ENCODE measurements at regions not wholly inside any gene's neighbourhood (a gene's known extent, or its start where the extent isn't known, plus 50 kb on each side); places are given as distances from the start of the nearest gene placed in this dataset.

DNA sequence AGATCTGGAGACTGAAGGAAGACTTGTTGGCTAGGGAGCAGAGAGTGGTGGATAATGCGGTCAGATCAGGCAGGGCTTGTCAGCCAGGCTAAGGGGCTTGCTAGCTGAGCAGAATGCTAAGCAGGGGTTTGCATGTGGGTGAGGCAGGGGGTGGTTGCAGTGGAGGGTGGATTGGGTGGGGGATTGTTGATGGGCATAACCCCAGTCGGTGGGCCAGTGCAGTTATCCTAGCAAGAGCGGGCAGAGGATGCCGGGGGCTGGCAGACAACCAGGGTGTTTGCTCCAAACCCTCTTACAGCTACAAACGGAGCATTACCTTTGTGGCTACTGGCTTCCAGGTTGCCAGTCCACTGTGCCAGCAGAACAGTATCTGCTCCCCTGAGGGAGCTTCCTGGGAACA is 131.5 kb upstream of the LGALSL start:
- Histone ChIP-seq H3K27me3 (ENCODE audit: insufficient read depth, poor library complexity, severe bottlenecking) (peaks cover 3% of the 10 kb centered on the region), H3K4me3 (replicated peaks; ENCODE audit: insufficient read depth, low read length) (no peak overlapping the region), H3K27ac (replicated peaks) (no peak overlapping the region)
- DNase-seq (ENCODE audit: low read depth in 1 of 2, low spot score in 1 of 2), result no peak
- TF ChIP-seq GABPA (IDR thresholded peaks at IDR 0.05; ENCODE audit: low read depth), result no peak
- TF ChIP-seq, protein P1, sequence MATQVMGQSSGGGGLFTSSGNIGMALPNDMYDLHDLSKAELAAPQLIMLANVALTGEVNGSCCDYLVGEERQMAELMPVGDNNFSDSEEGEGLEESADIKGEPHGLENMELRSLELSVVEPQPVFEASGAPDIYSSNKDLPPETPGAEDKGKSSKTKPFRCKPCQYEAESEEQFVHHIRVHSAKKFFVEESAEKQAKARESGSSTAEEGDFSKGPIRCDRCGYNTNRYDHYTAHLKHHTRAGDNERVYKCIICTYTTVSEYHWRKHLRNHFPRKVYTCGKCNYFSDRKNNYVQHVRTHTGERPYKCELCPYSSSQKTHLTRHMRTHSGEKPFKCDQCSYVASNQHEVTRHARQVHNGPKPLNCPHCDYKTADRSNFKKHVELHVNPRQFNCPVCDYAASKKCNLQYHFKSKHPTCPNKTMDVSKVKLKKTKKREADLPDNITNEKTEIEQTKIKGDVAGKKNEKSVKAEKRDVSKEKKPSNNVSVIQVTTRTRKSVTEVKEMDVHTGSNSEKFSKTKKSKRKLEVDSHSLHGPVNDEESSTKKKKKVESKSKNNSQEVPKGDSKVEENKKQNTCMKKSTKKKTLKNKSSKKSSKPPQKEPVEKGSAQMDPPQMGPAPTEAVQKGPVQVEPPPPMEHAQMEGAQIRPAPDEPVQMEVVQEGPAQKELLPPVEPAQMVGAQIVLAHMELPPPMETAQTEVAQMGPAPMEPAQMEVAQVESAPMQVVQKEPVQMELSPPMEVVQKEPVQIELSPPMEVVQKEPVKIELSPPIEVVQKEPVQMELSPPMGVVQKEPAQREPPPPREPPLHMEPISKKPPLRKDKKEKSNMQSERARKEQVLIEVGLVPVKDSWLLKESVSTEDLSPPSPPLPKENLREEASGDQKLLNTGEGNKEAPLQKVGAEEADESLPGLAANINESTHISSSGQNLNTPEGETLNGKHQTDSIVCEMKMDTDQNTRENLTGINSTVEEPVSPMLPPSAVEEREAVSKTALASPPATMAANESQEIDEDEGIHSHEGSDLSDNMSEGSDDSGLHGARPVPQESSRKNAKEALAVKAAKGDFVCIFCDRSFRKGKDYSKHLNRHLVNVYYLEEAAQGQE (IDR thresholded peaks at IDR 0.05; ENCODE audit: insufficient replicate concordance, low read depth), result no peak
- TF ChIP-seq, protein P2, sequence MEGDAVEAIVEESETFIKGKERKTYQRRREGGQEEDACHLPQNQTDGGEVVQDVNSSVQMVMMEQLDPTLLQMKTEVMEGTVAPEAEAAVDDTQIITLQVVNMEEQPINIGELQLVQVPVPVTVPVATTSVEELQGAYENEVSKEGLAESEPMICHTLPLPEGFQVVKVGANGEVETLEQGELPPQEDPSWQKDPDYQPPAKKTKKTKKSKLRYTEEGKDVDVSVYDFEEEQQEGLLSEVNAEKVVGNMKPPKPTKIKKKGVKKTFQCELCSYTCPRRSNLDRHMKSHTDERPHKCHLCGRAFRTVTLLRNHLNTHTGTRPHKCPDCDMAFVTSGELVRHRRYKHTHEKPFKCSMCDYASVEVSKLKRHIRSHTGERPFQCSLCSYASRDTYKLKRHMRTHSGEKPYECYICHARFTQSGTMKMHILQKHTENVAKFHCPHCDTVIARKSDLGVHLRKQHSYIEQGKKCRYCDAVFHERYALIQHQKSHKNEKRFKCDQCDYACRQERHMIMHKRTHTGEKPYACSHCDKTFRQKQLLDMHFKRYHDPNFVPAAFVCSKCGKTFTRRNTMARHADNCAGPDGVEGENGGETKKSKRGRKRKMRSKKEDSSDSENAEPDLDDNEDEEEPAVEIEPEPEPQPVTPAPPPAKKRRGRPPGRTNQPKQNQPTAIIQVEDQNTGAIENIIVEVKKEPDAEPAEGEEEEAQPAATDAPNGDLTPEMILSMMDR (IDR thresholded peaks at IDR 0.05; ENCODE audit: insufficient read depth, low read length), result no peak
- TF ChIP-seq SPI1 (IDR thresholded peaks at IDR 0.05; ENCODE audit: borderline replicate concordance, low read depth), result no peak

DNA sequence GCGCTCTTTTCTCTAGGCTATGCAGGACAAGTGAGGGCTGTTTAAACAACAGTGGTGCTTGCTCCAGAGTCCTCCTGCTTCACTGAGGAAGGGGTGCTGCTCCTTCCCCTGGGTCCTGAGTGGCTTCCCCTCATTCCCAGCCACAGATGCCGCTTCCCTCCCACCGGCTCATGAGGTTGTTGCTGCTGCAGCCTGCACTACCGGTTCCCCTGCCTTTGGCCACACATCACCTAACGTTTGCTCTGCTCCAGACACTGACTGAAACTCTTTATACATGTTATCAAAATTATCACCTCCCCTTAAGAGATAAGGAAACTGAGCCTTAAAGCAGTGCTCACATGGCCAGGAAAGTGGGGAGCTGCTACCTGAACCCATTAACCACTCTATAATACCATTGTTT is 130.8 kb upstream of the LGALSL start:
- Histone ChIP-seq H3K27me3 (ENCODE audit: insufficient read depth, poor library complexity, severe bottlenecking) (peaks cover 3% of the 10 kb centered on the region), H3K27ac (replicated peaks) (no peak overlapping the region), H3K4me3 (replicated peaks; ENCODE audit: insufficient read depth, low read length) (no peak overlapping the region)
- no peak for DNase-seq (ENCODE audit: low read depth in 1 of 2, low spot score in 1 of 2)
- no peak for TF ChIP-seq POLR2AphosphoS5 (IDR thresholded peaks at IDR 0.05; ENCODE audit: low read depth)
- TF ChIP-seq, protein P2 (IDR thresholded peaks at IDR 0.05; ENCODE audit: insufficient read depth, low read length), result no peak
- TF ChIP-seq, protein P1 (IDR thresholded peaks at IDR 0.05; ENCODE audit: insufficient replicate concordance, low read depth), result no peak
- TF ChIP-seq SPI1 (IDR thresholded peaks at IDR 0.05; ENCODE audit: borderline replicate concordance, low read depth), result no peak
- TF ChIP-seq GABPA (IDR thresholded peaks at IDR 0.05; ENCODE audit: low read depth), result no peak

DNA sequence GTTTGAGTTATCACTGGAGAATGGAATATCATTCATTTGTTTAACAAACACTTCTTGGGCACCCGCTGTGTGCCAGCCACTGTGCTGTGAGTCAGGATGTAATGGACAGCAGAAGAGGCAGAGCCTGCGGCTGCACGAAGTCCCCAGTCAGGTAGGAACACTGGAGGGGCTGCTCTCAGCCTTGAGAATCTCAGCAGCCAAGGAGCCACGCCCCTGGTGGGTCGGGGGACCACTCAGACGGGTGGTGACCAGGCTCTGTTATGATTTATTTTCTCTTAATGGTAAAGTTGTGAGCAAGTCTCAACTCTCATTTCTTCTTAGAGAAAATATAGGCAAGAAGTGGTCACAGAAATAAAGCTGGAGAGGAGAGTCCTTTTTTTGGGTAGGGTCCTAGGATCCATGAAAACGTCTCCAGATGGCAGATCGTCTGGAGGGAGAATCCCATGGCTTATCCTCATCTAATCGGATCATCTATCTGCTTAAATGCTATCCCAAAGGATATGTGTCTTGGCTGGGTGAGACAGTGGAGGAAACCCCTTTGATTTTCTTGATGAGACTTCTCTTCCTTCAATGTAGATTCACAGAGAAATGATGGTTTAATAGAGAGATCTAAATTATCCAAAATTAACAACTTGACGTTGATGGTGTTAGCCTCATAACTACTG is 129.1 kb upstream of the LGALSL start:
- Histone ChIP-seq H3K27me3 (ENCODE audit: insufficient read depth, poor library complexity, severe bottlenecking) (peaks cover 3% of the 10 kb centered on the region), H3K4me3 (replicated peaks; ENCODE audit: insufficient read depth, low read length) (no peak overlapping the region), H3K27ac (replicated peaks) (no peak overlapping the region)
- TF ChIP-seq GABPA (IDR thresholded peaks at IDR 0.05; ENCODE audit: low read depth) (no peak), SPI1 (IDR thresholded peaks at IDR 0.05; ENCODE audit: borderline replicate concordance, low read depth) (no peak), POLR2AphosphoS5 (IDR thresholded peaks at IDR 0.05; ENCODE audit: low read depth) (no peak)
- TF ChIP-seq, protein P2 (IDR thresholded peaks at IDR 0.05; ENCODE audit: insufficient read depth, low read length), result no peak
- TF ChIP-seq, protein P1 (IDR thresholded peaks at IDR 0.05; ENCODE audit: insufficient replicate concordance, low read depth), result no peak
- DNase-seq (ENCODE audit: low read depth in 1 of 2, low spot score in 1 of 2), result no peak
